Transverse colon (tissue), 4 donors: ENCODE measurements at regions not wholly inside any gene's neighbourhood (a gene's known extent, or its start where the extent isn't known, plus 50 kb on each side); places are given as distances from the start of the nearest gene placed in this dataset.

Experiments
- EP300 ChIP-seq: sonication (generic); formaldehyde crosslinking; IDR thresholded peaks from one replicate; pipeline ENCODE4 v1.6.1; 2017; ENCODE audit warnings: antibody characterized with exemption, low read depth
- POLR2A ChIP-seq: fragments of 450-650 bp; IDR thresholded peaks from one replicate; pipeline ENCODE4 v1.6.1; 2016; ENCODE audit warnings: antibody characterized with exemption, mild to moderate bottlenecking, moderate library complexity
- POLR2AphosphoS5 ChIP-seq, 3 donors: sonication (generic); formaldehyde crosslinking; IDR thresholded peaks; one replicate each; pipeline ENCODE4 v1.6.1; 2016; ENCODE audit warnings: antibody characterized with exemption in 3 of 3
- TF ChIP-seq, protein P1 (sequence below), 5 experiments: fragments of 200-600 bp in 3 of 5; fragments of 450-650 bp in 2 of 5; sonication (generic) in 3 of 5; IDR thresholded peaks; 1 replicate in 2 of 5; 2 replicates in 3 of 5; pipeline ENCODE4 v1.5.1; 2016 to 2017; ENCODE audit warnings: antibody characterized with exemption in 5 of 5, inconsistent platforms in 3 of 5, mild to moderate bottlenecking in 2 of 5, moderate library complexity in 1 of 5

DNA sequence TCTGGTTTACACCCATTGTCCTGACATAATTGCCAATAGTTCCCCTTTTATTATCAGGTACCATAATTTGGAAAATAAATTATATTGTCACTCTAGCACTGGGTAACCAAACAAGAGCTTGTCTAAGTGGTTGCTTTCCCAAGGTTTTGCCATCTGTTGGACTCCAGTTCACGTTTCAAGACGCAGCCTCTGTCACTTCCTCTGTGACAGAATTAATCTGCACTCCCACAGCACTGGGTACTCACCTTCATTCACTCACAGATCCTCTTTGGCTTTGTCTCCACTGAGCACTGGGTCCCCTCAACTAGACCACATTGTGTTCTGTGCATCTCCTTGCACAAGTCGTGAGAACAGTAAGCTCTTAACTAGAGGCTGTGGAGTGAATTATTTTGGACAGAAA, 123.6 kb upstream of the JUN start:
- TF ChIP-seq, protein P1, sequence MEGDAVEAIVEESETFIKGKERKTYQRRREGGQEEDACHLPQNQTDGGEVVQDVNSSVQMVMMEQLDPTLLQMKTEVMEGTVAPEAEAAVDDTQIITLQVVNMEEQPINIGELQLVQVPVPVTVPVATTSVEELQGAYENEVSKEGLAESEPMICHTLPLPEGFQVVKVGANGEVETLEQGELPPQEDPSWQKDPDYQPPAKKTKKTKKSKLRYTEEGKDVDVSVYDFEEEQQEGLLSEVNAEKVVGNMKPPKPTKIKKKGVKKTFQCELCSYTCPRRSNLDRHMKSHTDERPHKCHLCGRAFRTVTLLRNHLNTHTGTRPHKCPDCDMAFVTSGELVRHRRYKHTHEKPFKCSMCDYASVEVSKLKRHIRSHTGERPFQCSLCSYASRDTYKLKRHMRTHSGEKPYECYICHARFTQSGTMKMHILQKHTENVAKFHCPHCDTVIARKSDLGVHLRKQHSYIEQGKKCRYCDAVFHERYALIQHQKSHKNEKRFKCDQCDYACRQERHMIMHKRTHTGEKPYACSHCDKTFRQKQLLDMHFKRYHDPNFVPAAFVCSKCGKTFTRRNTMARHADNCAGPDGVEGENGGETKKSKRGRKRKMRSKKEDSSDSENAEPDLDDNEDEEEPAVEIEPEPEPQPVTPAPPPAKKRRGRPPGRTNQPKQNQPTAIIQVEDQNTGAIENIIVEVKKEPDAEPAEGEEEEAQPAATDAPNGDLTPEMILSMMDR (IDR thresholded peaks at IDR 0.05): no peak
- TF ChIP-seq POLR2AphosphoS5 (IDR thresholded peaks at IDR 0.05): no peak
- TF ChIP-seq POLR2A: no peak
- TF ChIP-seq EP300: no peak
